B cell (primary cell): ENCODE measurements at regions not wholly inside any gene's neighbourhood (a gene's known extent, or its start where the extent isn't known, plus 50 kb on each side); places are given as distances from the start of the nearest gene placed in this dataset.

Source experiments
- EZH2 ChIP-seq: IDR thresholded peaks from 2 replicates; pipeline ENCODE4 v1.6.1; 2012; ENCODE audit warnings: borderline replicate concordance, low read depth, mild to moderate bottlenecking, moderate library complexity, low read length; ENCODE audit not compliant: insufficient read depth, poor library complexity, severe bottlenecking
- TF ChIP-seq, protein P1 (sequence below): fragments of 200-600 bp; IDR thresholded peaks from one replicate; pipeline ENCODE4 v1.8.0; 2022; ENCODE audit warnings: antibody characterized with exemption, mild to moderate bottlenecking

DNA sequence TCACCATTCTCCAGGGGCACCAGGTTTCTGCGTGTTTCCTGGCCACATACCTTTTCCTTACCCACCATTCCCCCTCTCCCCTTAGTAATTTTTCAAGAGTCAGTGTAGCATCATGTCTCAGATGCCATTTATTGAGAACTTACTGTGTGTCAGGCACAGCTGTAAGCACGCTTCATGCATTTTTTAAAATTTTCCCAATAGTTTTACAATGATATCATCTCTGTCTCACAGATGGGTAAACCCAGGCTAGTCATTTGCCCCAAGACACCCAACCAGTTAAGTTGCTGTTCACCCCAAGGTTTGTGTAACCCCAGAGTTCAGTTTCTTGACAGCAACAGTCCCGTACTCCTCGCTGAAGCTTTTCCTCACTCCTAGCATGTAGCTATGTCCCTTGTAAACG lies 56.4 kb upstream of the IRX3 start:
- TF ChIP-seq, protein P1, sequence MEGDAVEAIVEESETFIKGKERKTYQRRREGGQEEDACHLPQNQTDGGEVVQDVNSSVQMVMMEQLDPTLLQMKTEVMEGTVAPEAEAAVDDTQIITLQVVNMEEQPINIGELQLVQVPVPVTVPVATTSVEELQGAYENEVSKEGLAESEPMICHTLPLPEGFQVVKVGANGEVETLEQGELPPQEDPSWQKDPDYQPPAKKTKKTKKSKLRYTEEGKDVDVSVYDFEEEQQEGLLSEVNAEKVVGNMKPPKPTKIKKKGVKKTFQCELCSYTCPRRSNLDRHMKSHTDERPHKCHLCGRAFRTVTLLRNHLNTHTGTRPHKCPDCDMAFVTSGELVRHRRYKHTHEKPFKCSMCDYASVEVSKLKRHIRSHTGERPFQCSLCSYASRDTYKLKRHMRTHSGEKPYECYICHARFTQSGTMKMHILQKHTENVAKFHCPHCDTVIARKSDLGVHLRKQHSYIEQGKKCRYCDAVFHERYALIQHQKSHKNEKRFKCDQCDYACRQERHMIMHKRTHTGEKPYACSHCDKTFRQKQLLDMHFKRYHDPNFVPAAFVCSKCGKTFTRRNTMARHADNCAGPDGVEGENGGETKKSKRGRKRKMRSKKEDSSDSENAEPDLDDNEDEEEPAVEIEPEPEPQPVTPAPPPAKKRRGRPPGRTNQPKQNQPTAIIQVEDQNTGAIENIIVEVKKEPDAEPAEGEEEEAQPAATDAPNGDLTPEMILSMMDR = no peak
- no peak for TF ChIP-seq EZH2
